WTC11 (cell line): ENCODE measurements at regions not wholly inside any gene's neighbourhood (a gene's known extent, or its start where the extent isn't known, plus 50 kb on each side); places are given as distances from the start of the nearest gene placed in this dataset.

Experiments used
- ATAC-seq: fragments of 200-7000 bp; cut with Tn5 transposase; 2 replicates; pipeline ENCODE4 v1.10.0; 2021; ENCODE audit warnings: mild to moderate bottlenecking, moderate library complexity
- CTCF ChIA-PET: fragments of 300-600 bp; sonication (Branson Sonifier 250); formaldehyde crosslinking; loops from one replicate; lab custom pipeline; 2021; ENCODE audit warnings: antibody characterized with exemption; lab: Charles Lee
- POLR2A ChIA-PET: fragments of 350-600 bp; sonication (Branson Sonifier 250); formaldehyde crosslinking; loops from one replicate; lab custom pipeline; 2021; ENCODE audit warnings: antibody characterized with exemption; lab: Charles Lee
- DNase-seq: peaks from one replicate; pipeline ENCODE4 v3.0.0; 2021; ENCODE audit warnings: low spot score
- H3K27ac Mint-ChIP-seq: 2 replicates; pipeline ENCODE4 v1.8.0; 2021; ENCODE audit warnings: mixed read lengths
- H3K27me3 Mint-ChIP-seq: 2 replicates; pipeline ENCODE4 v1.8.0; 2021; ENCODE audit warnings: low read depth, mild to moderate bottlenecking, moderate library complexity, mixed read lengths
- H3K36me3 Mint-ChIP-seq: 2 replicates; pipeline ENCODE4 v1.8.0; 2021; ENCODE audit warnings: mixed read lengths
- H3K4me1 Mint-ChIP-seq: 2 replicates; pipeline ENCODE4 v1.8.0; 2022; ENCODE audit warnings: mixed read lengths
- H3K4me3 Mint-ChIP-seq: 2 replicates; pipeline ENCODE4 v1.8.0; 2021; ENCODE audit warnings: mild to moderate bottlenecking, moderate library complexity, mixed read lengths
- H3K9me3 Mint-ChIP-seq: 2 replicates; pipeline ENCODE4 v1.8.0; 2021; ENCODE audit warnings: mixed read lengths
- CBFB ChIP-seq: sonication (generic); formaldehyde crosslinking; IDR thresholded peaks from 2 replicates; pipeline ENCODE4 v1.8.1; 2022; ENCODE audit warnings: mild to moderate bottlenecking, low read depth, missing genetic modification reagents
- ERG ChIP-seq: fragments of 250-450 bp; sonication (Bioruptor Pico); IDR thresholded peaks from 2 replicates; pipeline ENCODE4 v1.8.0; 2021; ENCODE audit warnings: mild to moderate bottlenecking
- GTF2I ChIP-seq: fragments of 250-450 bp; sonication (Bioruptor Pico); conservative IDR thresholded peaks from 2 replicates; pipeline ENCODE4 v1.4.0; 2021; ENCODE audit warnings: mild to moderate bottlenecking
- MXD4 ChIP-seq: fragments of 250-450 bp; sonication (Bioruptor Pico); IDR thresholded peaks from 2 replicates; pipeline ENCODE4 v1.8.0; 2021; ENCODE audit warnings: mild to moderate bottlenecking, moderate library complexity, borderline replicate concordance
- SMAD4 ChIP-seq: sonication (generic); formaldehyde crosslinking; IDR thresholded peaks from 2 replicates; pipeline ENCODE4 v1.8.0; 2022; ENCODE audit warnings: mild to moderate bottlenecking, missing genetic modification reagents
- SOX15 ChIP-seq: fragments of 250-450 bp; sonication (Bioruptor Pico); IDR thresholded peaks from 2 replicates; pipeline ENCODE4 v1.9.0; 2021; ENCODE audit warnings: mild to moderate bottlenecking
- TEAD4 ChIP-seq: sonication (generic); formaldehyde crosslinking; IDR thresholded peaks from 2 replicates; pipeline ENCODE4 v1.8.0; 2022; ENCODE audit warnings: mild to moderate bottlenecking, missing genetic modification reagents
- TP53 ChIP-seq: sonication (generic); formaldehyde crosslinking; IDR thresholded peaks from 2 replicates; pipeline ENCODE4 v1.8.1; 2023; ENCODE audit warnings: mild to moderate bottlenecking, missing genetic modification reagents
- ZNF425 ChIP-seq: fragments of 250-450 bp; sonication (Bioruptor Pico); conservative IDR thresholded peaks from 2 replicates; pipeline ENCODE4 v1.9.0; 2021; ENCODE audit warnings: mild to moderate bottlenecking
- ZNF532 ChIP-seq: fragments of 250-450 bp; sonication (Bioruptor Pico); IDR thresholded peaks from 2 replicates; pipeline ENCODE4 v1.9.0; 2021; ENCODE audit warnings: mild to moderate bottlenecking, borderline replicate concordance
- TF ChIP-seq, protein P1 (sequence below): sonication (generic); formaldehyde crosslinking; IDR thresholded peaks from 2 replicates; pipeline ENCODE4 v1.8.1; 2022; ENCODE audit warnings: low read depth, missing genetic modification reagents, borderline replicate concordance
- TF ChIP-seq, protein P2 (sequence below): sonication (generic); formaldehyde crosslinking; conservative IDR thresholded peaks from 2 replicates; pipeline ENCODE4 v1.8.1; 2022; ENCODE audit warnings: mild to moderate bottlenecking, missing genetic modification reagents

GRCh38 chr22:47535681-47536080 lies 773.2 kb downstream of the TBC1D22A start (continued):
- TF ChIP-seq GTF2I (CRISPR knock-in tag) (no peak), SMAD4 (no peak), TEAD4 (no peak)

DNA sequence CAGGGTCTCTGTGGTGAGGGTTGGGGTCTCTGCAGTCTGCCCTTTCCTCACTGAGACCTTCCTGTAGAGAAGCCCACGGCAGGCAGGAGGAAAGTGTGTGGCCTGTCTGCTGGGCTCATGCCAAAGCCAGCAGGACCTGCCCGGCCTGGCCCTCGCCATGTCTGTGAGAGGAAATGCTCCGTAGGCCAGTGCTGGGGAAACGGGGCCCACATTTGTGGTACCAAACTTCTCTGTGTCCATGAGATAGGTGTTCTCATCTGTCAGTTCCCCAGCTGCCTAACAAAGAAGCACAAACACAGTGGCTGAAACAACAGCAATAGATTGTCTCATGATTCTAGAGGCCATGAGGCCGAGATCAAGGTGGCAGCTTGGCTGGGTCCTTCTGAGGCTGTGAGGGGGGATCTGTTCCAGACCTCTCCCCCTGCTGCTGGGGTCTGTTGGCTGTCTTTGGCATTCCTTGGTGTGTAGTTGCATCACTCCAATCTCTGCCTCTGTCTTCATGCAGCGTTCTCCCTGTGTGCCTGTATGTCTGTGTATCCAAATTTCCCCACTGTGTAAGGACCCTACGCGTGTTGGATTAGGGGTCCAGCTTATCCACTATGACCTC lies 772.5 kb downstream of the TBC1D22A start:
- Mint-ChIP-seq H3K27me3 (peaks cover 8% of the 10 kb centered on the region; the same call in 1 of the 2 replicates), H3K27ac (no peak overlapping the region), H3K36me3 (peaks cover 8% of the 10 kb centered on the region), H3K4me3 (no peak overlapping the region)
- no peak for TF ChIP-seq CBFB
- TF ChIP-seq MXD4: no peak
- no peak for TF ChIP-seq TP53 (CRISPR knock-in tag)
- TF ChIP-seq SOX15 (CRISPR knock-in tag): no peak
- TF ChIP-seq ERG: no peak
- TF ChIP-seq, protein P1, sequence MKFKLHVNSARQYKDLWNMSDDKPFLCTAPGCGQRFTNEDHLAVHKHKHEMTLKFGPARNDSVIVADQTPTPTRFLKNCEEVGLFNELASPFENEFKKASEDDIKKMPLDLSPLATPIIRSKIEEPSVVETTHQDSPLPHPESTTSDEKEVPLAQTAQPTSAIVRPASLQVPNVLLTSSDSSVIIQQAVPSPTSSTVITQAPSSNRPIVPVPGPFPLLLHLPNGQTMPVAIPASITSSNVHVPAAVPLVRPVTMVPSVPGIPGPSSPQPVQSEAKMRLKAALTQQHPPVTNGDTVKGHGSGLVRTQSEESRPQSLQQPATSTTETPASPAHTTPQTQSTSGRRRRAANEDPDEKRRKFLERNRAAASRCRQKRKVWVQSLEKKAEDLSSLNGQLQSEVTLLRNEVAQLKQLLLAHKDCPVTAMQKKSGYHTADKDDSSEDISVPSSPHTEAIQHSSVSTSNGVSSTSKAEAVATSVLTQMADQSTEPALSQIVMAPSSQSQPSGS (CRISPR knock-in tag): no peak
- TF ChIP-seq ZNF425 (CRISPR knock-in tag): no peak
- TF ChIP-seq ZNF532: no peak
- TF ChIP-seq, all 79 proteins: peak for 0
- no peak for DNase-seq
- ATAC-seq: no peak
- ChIA-PET CTCF (no interaction called here), POLR2A (no interaction called here)
- H3K4me1 Mint-ChIP-seq: no peaks in the 10 kb centered on the region
- peaks cover 51% of the 10 kb centered on the region for H3K9me3 Mint-ChIP-seq

DNA sequence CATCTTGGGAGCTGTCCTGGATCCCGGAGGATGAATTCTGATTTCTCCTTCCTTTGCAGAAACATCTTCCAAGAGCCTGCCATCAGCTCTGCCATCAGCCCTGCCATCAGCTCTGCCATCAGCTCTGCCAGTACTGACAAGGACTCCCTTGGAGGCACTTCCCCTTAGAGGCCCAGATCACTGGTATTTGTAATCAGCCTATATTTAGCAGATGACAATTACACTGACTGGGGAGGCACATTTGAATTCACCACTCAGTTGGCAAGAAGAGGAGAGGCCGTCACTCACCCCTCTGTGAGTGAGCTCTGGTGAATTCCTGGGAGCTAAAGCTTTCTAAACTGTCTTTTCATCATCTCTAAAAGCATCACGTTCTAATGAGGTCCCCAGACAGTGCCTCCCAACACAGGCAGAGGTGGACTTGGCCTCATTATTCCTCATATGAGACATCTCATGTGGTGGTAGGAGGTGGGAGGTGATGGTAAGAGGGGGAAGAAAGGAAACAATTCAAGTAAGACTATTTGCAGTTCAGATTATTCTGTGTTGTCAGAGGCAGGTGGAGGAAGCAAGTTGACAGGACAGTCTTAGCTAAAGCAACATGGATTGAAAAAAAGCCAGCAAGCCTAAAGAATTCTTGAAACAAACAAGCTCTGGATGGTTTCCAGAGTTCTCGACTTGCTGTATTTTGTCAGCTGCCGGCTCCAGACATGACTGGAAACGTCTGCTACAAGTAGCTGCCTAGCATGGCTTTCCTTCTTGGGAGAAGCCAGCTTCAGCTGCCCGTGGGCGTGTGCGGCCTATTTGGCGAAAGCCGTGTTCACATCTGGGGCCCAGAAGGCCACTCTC lies 771.7 kb downstream of the TBC1D22A start:
- Mint-ChIP-seq H3K4me3 (no peak overlapping the region), H3K27me3 (peaks cover 8% of the 10 kb centered on the region; the same call in 1 of the 2 replicates), H3K4me1 (no peaks in the 10 kb centered on the region), H3K9me3 (peaks cover 47% of the 10 kb centered on the region), H3K27ac (no peak overlapping the region), H3K36me3 (peaks cover 8% of the 10 kb centered on the region)
- TF ChIP-seq, protein P2, sequence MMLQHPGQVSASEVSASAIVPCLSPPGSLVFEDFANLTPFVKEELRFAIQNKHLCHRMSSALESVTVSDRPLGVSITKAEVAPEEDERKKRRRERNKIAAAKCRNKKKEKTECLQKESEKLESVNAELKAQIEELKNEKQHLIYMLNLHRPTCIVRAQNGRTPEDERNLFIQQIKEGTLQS (CRISPR knock-in tag): no peak
- DNase-seq (no peak), ATAC-seq (no peak)
- CTCF ChIA-PET: interaction anchor here (0.6 kb wide), 1 partner anchor 256 kb away, joined by 3 read pairs; no protein-coding TSS in a partner anchor
- POLR2A ChIA-PET: no interaction called here
